ENCODE measurements at regions not wholly inside any gene's neighbourhood (a gene's known extent, or its start where the extent isn't known, plus 50 kb on each side); places are given as distances from the start of the nearest gene placed in this dataset.

- intact Hi-C loops (cut with DNase I; ENCODE audit: low total_unique reads) = no loop called here
- no peak for DNase-seq
- Histone ChIP-seq H3K4me1 (peaks cover 0 to 4% (median 0%) of the 10 kb centered on the region in 4 donors), H3K27me3 (no peaks in the 10 kb centered on the region), H3K27ac (no peak overlapping the region), H3K9me3 (no peaks in the 10 kb centered on the region), H3K36me3 (no peaks in the 10 kb centered on the region), H3K4me3 (no peak overlapping the region)
- TF ChIP-seq CTCF (IDR thresholded peaks at IDR 0.05) = no peak
- no peak for TF ChIP-seq POLR2AphosphoS5 (IDR thresholded peaks at IDR 0.05)
- no peak for TF ChIP-seq EP300 (IDR thresholded peaks at IDR 0.05)
- TF ChIP-seq POLR2A (IDR thresholded peaks at IDR 0.05) = no peak
Measured at GRCh38 chr4:112854420-112854819, 195.0 kb upstream of the ANK2 start.

GRCh38 chr4:112855058-112855457, 194.4 kb upstream of the ANK2 start:
- H3K36me3 ChIP-seq = no peaks in the 10 kb centered on the region
- no peaks in the 10 kb centered on the region for H3K9me3 ChIP-seq
- H3K27ac ChIP-seq = no peak overlapping the region
- WGBS, 5 donors = 49 to 52% (median 50%) methylated on average over 3 of the region's 3 CpGs
- intact Hi-C loops (cut with DNase I; ENCODE audit: low total_unique reads) = no loop called here
- peak in 1 of 2 donors; percentile 6 for DNase-seq
- no peaks in the 10 kb centered on the region for H3K27me3 ChIP-seq
- no peak for TF ChIP-seq CTCF (IDR thresholded peaks at IDR 0.05)
- TF ChIP-seq POLR2AphosphoS5 (IDR thresholded peaks at IDR 0.05) = no peak
- H3K4me3 ChIP-seq = no peak overlapping the region
- peaks cover 0 to 4% (median 0%) of the 10 kb centered on the region in 4 donors for H3K4me1 ChIP-seq

GRCh38 chr4:112857461-112857860, 192.0 kb upstream of the ANK2 start:
- intact Hi-C loops (cut with DNase I; ENCODE audit: low total_unique reads) = no loop called here
- Histone ChIP-seq H3K36me3 (no peaks in the 10 kb centered on the region), H3K27ac (peak overlapping the region in 1 of 5 donors; percentile 40)

GRCh38 chr4:112858751-112859150, 190.7 kb upstream of the ANK2 start:
- no peak for DNase-seq
- H3K36me3 ChIP-seq = no peaks in the 10 kb centered on the region
- H3K27ac ChIP-seq = no peak overlapping the region
- intact Hi-C loops (cut with DNase I; ENCODE audit: low total_unique reads) = no loop called here
- TF ChIP-seq EP300 (IDR thresholded peaks at IDR 0.05) (no peak), POLR2AphosphoS5 (IDR thresholded peaks at IDR 0.05) (no peak), POLR2A (IDR thresholded peaks at IDR 0.05) (no peak), CTCF (IDR thresholded peaks at IDR 0.05) (no peak)
- 90 to 94% (median 91%) methylated on average over 3 of the region's 3 CpGs for WGBS, 5 donors
- no peaks in the 10 kb centered on the region for H3K27me3 ChIP-seq
- no peaks in the 10 kb centered on the region for H3K9me3 ChIP-seq
- H3K4me3 ChIP-seq = no peak overlapping the region
- peaks cover 0 to 4% (median 0%) of the 10 kb centered on the region in 4 donors for H3K4me1 ChIP-seq

More at GRCh38 chr4:112857461-112857860, 192.0 kb upstream of the ANK2 start:
- no peak for TF ChIP-seq CTCF (IDR thresholded peaks at IDR 0.05)
- peak in 1 of 3 donors; percentile 43 for TF ChIP-seq POLR2AphosphoS5 (IDR thresholded peaks at IDR 0.05)
- Histone ChIP-seq H3K9me3 (no peaks in the 10 kb centered on the region), H3K27me3 (no peaks in the 10 kb centered on the region), H3K4me1 (peaks cover 0 to 4% (median 0%) of the 10 kb centered on the region in 4 donors), H3K4me3 (no peak overlapping the region)
- 61 to 86% (median 74%) methylated on average over 1 of the region's 1 CpG for WGBS, 5 donors
- no peak for DNase-seq
